Transverse colon (tissue), 4 donors: ENCODE measurements at regions not wholly inside any gene's neighbourhood (a gene's known extent, or its start where the extent isn't known, plus 50 kb on each side); places are given as distances from the start of the nearest gene placed in this dataset.

Source experiments
- EP300 ChIP-seq: sonication (generic); formaldehyde crosslinking; IDR thresholded peaks from one replicate; pipeline ENCODE4 v1.6.1; 2017; ENCODE audit warnings: antibody characterized with exemption, low read depth
- POLR2A ChIP-seq: fragments of 450-650 bp; IDR thresholded peaks from one replicate; pipeline ENCODE4 v1.6.1; 2016; ENCODE audit warnings: antibody characterized with exemption, mild to moderate bottlenecking, moderate library complexity
- POLR2AphosphoS5 ChIP-seq, 3 donors: sonication (generic); formaldehyde crosslinking; IDR thresholded peaks; one replicate each; pipeline ENCODE4 v1.6.1; 2016; ENCODE audit warnings: antibody characterized with exemption in 3 of 3
- TF ChIP-seq, protein P1 (sequence below), 5 experiments: fragments of 200-600 bp in 3 of 5; fragments of 450-650 bp in 2 of 5; sonication (generic) in 3 of 5; IDR thresholded peaks; 1 replicate in 2 of 5; 2 replicates in 3 of 5; pipeline ENCODE4 v1.5.1; 2016 to 2017; ENCODE audit warnings: antibody characterized with exemption in 5 of 5, inconsistent platforms in 3 of 5, mild to moderate bottlenecking in 2 of 5, moderate library complexity in 1 of 5

DNA sequence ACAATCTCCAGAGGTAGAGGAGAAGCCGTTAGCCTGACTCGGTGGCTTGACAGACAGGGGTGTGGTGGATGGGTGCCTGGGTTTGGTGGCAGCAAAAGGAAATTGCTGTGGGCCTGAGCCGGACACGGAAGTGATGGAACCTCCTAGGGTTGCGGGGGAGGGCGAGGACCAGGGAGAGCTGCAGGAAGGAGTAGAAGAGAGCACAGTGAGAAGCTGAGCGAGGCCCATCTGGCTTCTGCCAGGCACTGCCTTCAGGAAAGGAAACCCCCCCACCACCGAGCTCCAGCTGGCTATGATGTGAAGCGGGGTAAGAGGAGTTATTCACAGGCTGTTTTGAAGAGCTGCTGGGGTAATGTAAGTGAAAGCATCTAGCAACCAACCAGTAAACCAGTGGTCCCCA, 134.6 kb downstream of the TSN start:
- TF ChIP-seq, protein P1, sequence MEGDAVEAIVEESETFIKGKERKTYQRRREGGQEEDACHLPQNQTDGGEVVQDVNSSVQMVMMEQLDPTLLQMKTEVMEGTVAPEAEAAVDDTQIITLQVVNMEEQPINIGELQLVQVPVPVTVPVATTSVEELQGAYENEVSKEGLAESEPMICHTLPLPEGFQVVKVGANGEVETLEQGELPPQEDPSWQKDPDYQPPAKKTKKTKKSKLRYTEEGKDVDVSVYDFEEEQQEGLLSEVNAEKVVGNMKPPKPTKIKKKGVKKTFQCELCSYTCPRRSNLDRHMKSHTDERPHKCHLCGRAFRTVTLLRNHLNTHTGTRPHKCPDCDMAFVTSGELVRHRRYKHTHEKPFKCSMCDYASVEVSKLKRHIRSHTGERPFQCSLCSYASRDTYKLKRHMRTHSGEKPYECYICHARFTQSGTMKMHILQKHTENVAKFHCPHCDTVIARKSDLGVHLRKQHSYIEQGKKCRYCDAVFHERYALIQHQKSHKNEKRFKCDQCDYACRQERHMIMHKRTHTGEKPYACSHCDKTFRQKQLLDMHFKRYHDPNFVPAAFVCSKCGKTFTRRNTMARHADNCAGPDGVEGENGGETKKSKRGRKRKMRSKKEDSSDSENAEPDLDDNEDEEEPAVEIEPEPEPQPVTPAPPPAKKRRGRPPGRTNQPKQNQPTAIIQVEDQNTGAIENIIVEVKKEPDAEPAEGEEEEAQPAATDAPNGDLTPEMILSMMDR (IDR thresholded peaks at IDR 0.05), result no peak
- TF ChIP-seq POLR2A (no peak), EP300 (no peak), POLR2AphosphoS5 (IDR thresholded peaks at IDR 0.05) (no peak)
